Stomach (tissue), 4 donors: ENCODE measurements at regions not wholly inside any gene's neighbourhood (a gene's known extent, or its start where the extent isn't known, plus 50 kb on each side); places are given as distances from the start of the nearest gene placed in this dataset.

Source experiments
- CTCF ChIP-seq, 7 experiments: fragments of 450-650 bp in 4 of 7; fragments of 200-600 bp in 3 of 7; sonication (generic) in 3 of 7; IDR thresholded peaks; one replicate each; pipeline ENCODE4 v1.5.1; 2016 to 2019; ENCODE audit warnings: antibody characterized with exemption in 7 of 7, control low read depth in 2 of 7, mild to moderate bottlenecking in 1 of 7
- POLR2A ChIP-seq, 4 donors: fragments of 450-650 bp; IDR thresholded peaks; one replicate each; pipeline ENCODE4 v1.6.1; 2016; ENCODE audit warnings: antibody characterized with exemption in 4 of 4, control low read depth in 2 of 4, mild to moderate bottlenecking in 1 of 4, moderate library complexity in 1 of 4
- POLR2AphosphoS5 ChIP-seq, 3 donors: sonication (generic); formaldehyde crosslinking; IDR thresholded peaks; one replicate each; pipeline ENCODE4 v1.6.1; 2016; ENCODE audit warnings: antibody characterized with exemption in 3 of 3

- TF ChIP-seq CTCF (IDR thresholded peaks at IDR 0.05) (no peak), POLR2AphosphoS5 (IDR thresholded peaks at IDR 0.05) (no peak), POLR2A (IDR thresholded peaks at IDR 0.05) (no peak)
Measured at GRCh38 chrX:130974323-130974722, 71.3 kb upstream of the ENOX2 start.
